Tibial nerve (tissue), 4 donors: ENCODE measurements at regions not wholly inside any gene's neighbourhood (a gene's known extent, or its start where the extent isn't known, plus 50 kb on each side); places are given as distances from the start of the nearest gene placed in this dataset.

Experiments
- DNase-seq, 2 donors: peaks; one replicate each; pipeline ENCODE4 v3.0.0-alpha.2; 2019; ENCODE audit warnings: low spot score in 2 of 2
- H3K27ac ChIP-seq, 4 donors: fragments of 200-600 bp; sonication (generic) in 3 of 4; one replicate each; pipeline ENCODE4 v1.5.1; 2017 to 2019; ENCODE audit warnings: mild to moderate bottlenecking in 1 of 4
- H3K27me3 ChIP-seq, 2 donors: fragments of 200-600 bp; sonication (generic) in 1 of 2; one replicate each; pipeline versions ENCODE4 v1.5.1 to v1.6.0; 2017 to 2019
- H3K36me3 ChIP-seq, 3 donors: fragments of 200-600 bp; sonication (generic); one replicate each; pipeline ENCODE4 v1.5.1; 2018 to 2019
- H3K4me1 ChIP-seq, 4 donors: fragments of 200-600 bp; sonication (generic) in 3 of 4; one replicate each; pipeline ENCODE4 v1.5.1; 2017 to 2019
- H3K4me3 ChIP-seq, 4 donors: fragments of 200-600 bp; sonication (generic) in 3 of 4; one replicate each; pipeline ENCODE4 v1.5.1; 2017 to 2019; ENCODE audit warnings: mild to moderate bottlenecking in 1 of 4, moderate library complexity in 1 of 4
- H3K9me3 ChIP-seq, 4 donors: fragments of 200-600 bp; sonication (generic) in 3 of 4; one replicate each; pipeline ENCODE4 v1.5.1; 2017 to 2019
- EP300 ChIP-seq, 2 donors: sonication (generic); formaldehyde crosslinking; IDR thresholded peaks; one replicate each; pipeline ENCODE4 v1.6.1; 2017; ENCODE audit warnings: antibody characterized with exemption in 2 of 2, mild to moderate bottlenecking in 1 of 2
- POLR2A ChIP-seq, 2 donors: fragments of 450-650 bp; IDR thresholded peaks; one replicate each; pipeline ENCODE4 v1.6.1; 2017; ENCODE audit warnings: antibody characterized with exemption in 2 of 2, mild to moderate bottlenecking in 2 of 2, moderate library complexity in 2 of 2
- WGBS, 2 donors: methylation state at CpG; one replicate each; pipeline ENCODE4 v1.1.5; 2018; 5-methylcytosine and 5-hydroxymethylcytosine counted together
- TF ChIP-seq, protein P1 (sequence below), 5 experiments: fragments of 200-600 bp in 3 of 5; fragments of 450-650 bp in 2 of 5; sonication (generic) in 3 of 5; IDR thresholded peaks; one replicate each; pipeline ENCODE4 v1.5.1; 2016 to 2019; ENCODE audit warnings: antibody characterized with exemption in 5 of 5, mild to moderate bottlenecking in 3 of 5, moderate library complexity in 2 of 5

- no peak for DNase-seq
- Histone ChIP-seq H3K4me1 (peaks cover 0 to 85% (median 33%) of the 10 kb centered on the region in 4 donors), H3K9me3 (no peaks in the 10 kb centered on the region), H3K4me3 (no peak overlapping the region), H3K27ac (peak overlapping the region; percentile 7 to 100 (median 52)), H3K36me3 (no peaks in the 10 kb centered on the region), H3K27me3 (no peaks in the 10 kb centered on the region)
- TF ChIP-seq POLR2A (IDR thresholded peaks at IDR 0.05) (no peak), EP300 (IDR thresholded peaks at IDR 0.05) (no peak)
- TF ChIP-seq, protein P1, sequence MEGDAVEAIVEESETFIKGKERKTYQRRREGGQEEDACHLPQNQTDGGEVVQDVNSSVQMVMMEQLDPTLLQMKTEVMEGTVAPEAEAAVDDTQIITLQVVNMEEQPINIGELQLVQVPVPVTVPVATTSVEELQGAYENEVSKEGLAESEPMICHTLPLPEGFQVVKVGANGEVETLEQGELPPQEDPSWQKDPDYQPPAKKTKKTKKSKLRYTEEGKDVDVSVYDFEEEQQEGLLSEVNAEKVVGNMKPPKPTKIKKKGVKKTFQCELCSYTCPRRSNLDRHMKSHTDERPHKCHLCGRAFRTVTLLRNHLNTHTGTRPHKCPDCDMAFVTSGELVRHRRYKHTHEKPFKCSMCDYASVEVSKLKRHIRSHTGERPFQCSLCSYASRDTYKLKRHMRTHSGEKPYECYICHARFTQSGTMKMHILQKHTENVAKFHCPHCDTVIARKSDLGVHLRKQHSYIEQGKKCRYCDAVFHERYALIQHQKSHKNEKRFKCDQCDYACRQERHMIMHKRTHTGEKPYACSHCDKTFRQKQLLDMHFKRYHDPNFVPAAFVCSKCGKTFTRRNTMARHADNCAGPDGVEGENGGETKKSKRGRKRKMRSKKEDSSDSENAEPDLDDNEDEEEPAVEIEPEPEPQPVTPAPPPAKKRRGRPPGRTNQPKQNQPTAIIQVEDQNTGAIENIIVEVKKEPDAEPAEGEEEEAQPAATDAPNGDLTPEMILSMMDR (IDR thresholded peaks at IDR 0.05) = no peak
- WGBS, 2 donors = 78 to 79% methylated on average over 17 to 20 of the region's 20 CpGs
Measured at GRCh38 chr22:46040471-46041465, 63.8 kb upstream of the WNT7B start.

DNA sequence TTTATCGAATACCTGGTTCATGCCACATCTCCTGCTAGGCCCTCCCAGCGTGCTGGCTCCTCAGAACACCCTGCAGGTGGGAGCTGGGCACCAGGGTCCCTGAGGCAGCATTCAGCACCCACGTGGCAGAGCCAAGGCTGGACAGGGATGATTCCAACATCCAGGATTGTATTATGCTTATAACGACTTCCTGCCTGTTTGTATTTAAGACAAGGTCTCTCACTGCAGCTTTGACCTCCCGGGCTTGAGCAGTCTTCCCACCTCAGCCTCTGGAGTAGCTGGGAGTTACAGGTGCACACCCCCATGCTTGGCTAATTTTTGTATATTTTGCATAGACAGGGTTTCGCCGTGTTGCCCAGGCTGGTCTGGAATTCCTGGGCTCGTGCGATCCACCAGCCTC lies 64.7 kb upstream of the WNT7B start:
- Histone ChIP-seq H3K4me3 (no peak overlapping the region), H3K4me1 (peaks cover 0 to 89% (median 38%) of the 10 kb centered on the region in 4 donors), H3K27ac (peak overlapping the region in 3 of 4 donors; percentile 48 to 100 (median 97)), H3K27me3 (no peaks in the 10 kb centered on the region), H3K36me3 (no peaks in the 10 kb centered on the region), H3K9me3 (no peaks in the 10 kb centered on the region)
- TF ChIP-seq EP300 (IDR thresholded peaks at IDR 0.05) (no peak), POLR2A (IDR thresholded peaks at IDR 0.05) (no peak)
- TF ChIP-seq, protein P1 (IDR thresholded peaks at IDR 0.05) = no peak
- 74 to 82% methylated on average over 9 of the region's 9 CpGs for WGBS, 2 donors
- no peak for DNase-seq

DNA sequence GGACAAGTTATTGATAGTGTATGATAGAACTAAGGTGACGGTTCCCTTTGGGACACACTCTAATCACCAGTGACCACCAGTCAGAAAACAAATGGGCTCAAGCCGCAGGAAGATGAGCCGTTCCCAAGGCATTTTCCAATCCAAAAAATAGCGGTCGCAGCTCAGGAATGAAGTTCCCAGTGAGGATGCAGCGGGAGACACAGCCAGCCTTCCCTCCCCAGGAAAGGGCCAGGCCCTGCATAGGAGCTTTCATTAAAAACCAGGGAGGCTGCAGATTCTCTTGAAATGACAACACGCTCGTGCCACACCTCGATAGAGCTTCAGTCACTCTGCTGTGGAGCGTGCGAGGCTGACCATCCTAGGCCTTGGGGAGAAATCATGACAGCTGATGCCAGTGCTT lies 65.8 kb upstream of the WNT7B start:
- H3K27ac ChIP-seq = peak overlapping the region; percentile 91 to 100 (median 97)
- no peaks in the 10 kb centered on the region for H3K9me3 ChIP-seq
- peaks cover 0 to 89% (median 45%) of the 10 kb centered on the region in 4 donors for H3K4me1 ChIP-seq
- no peaks in the 10 kb centered on the region for H3K36me3 ChIP-seq
- no peak overlapping the region for H3K4me3 ChIP-seq
- TF ChIP-seq POLR2A (IDR thresholded peaks at IDR 0.05) (no peak), EP300 (IDR thresholded peaks at IDR 0.05) (no peak)
- TF ChIP-seq, protein P1 (IDR thresholded peaks at IDR 0.05) = no peak
- no peak for DNase-seq
- no peaks in the 10 kb centered on the region for H3K27me3 ChIP-seq
- 82 to 85% methylated on average over 11 of the region's 11 CpGs for WGBS, 2 donors

DNA sequence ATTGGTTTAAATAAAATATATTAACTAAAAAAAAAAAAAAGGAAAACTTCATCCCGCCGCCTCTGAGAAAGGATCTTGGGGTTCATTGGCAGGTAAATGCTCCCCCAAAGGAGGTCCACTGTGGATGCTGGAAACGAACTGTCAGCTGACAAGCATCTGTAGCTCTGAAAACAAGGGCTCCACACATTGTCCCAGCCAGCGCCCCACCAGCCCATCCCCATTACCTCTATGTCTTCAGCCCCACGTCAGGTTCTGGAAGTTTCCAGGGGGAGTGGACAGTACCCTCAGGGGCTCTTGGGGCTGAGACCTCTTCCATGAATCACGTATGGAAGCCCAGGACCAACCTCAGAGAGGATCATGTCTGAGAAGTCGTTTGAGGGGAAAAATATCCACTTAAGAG lies 66.4 kb upstream of the WNT7B start:
- WGBS, 2 donors = 52 to 57% methylated on average over 7 of the region's 7 CpGs
- peak overlapping the region; percentile 48 to 72 (median 68) for H3K4me3 ChIP-seq
- peaks cover 0 to 89% (median 47%) of the 10 kb centered on the region in 4 donors for H3K4me1 ChIP-seq
- no peaks in the 10 kb centered on the region for H3K9me3 ChIP-seq
- H3K27me3 ChIP-seq = no peaks in the 10 kb centered on the region
- TF ChIP-seq EP300 (IDR thresholded peaks at IDR 0.05) = no peak
- TF ChIP-seq, protein P1 (IDR thresholded peaks at IDR 0.05) = no peak
- TF ChIP-seq POLR2A (IDR thresholded peaks at IDR 0.05) = no peak
- no peaks in the 10 kb centered on the region for H3K36me3 ChIP-seq
- DNase-seq = no peak
- peak overlapping the region; percentile 91 to 100 (median 97) for H3K27ac ChIP-seq
